Activated naive CD4-positive, alpha-beta T cell treated with anti-CD3 and anti-CD28 coated beads for 36 hours (primary cell): ENCODE measurements at regions not wholly inside any gene's neighbourhood (a gene's known extent, or its start where the extent isn't known, plus 50 kb on each side); places are given as distances from the start of the nearest gene placed in this dataset.

Experiments
- CTCF ChIA-PET: fragments of 350-600 bp; sonication (Branson Sonifier 250); formaldehyde crosslinking; loops from one replicate; lab custom pipeline; 2021; ENCODE audit warnings: antibody characterized with exemption; lab: Charles Lee
- DNase-seq: peaks from one replicate; pipeline ENCODE4 v3.0.0-alpha.2; 2020
- H3K27ac Mint-ChIP-seq: one replicate; pipeline ENCODE4 v1.8.0; 2021; ENCODE audit warnings: mild to moderate bottlenecking, mixed read lengths
- H3K27me3 Mint-ChIP-seq: one replicate; pipeline ENCODE4 v1.8.0; 2021; ENCODE audit warnings: low read depth, mixed read lengths
- H3K36me3 Mint-ChIP-seq: one replicate; pipeline ENCODE4 v1.8.0; 2021; ENCODE audit warnings: low read depth, mixed read lengths
- H3K4me1 Mint-ChIP-seq: one replicate; pipeline ENCODE4 v1.8.0; 2021; ENCODE audit warnings: low read depth, mixed read lengths
- H3K4me3 Mint-ChIP-seq: one replicate; pipeline ENCODE4 v1.8.0; 2021; ENCODE audit warnings: mild to moderate bottlenecking, moderate library complexity, mixed read lengths
- H3K9me3 Mint-ChIP-seq: one replicate; pipeline ENCODE4 v1.8.0; 2021; ENCODE audit warnings: mixed read lengths
- intact Hi-C: fragments of 100-400 bp; cut with micrococcal nuclease; formaldehyde crosslinking; loops from one replicate; pipeline ENCODE4 v1.15.1; 2023

DNA sequence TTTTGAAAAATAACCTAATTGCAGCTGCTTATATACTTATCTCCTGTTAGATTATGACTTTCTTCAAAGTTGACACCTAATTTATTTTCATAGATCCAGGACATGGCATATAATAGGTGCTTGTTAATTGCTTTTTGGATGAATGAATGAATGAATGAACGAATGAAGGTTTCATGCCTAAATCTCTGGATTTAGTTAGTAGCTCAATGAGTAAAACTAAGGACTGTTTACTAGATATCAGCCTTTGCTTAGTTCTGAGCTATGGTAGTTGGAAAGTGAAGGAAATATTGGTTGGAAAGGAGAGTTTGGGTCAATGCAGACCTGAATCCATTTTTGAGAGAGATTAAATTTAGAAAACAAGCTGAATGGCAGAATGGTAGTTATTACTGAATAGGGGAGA, 160.4 kb upstream of the SGO1 start:
- Mint-ChIP-seq H3K9me3 (no peaks in the 10 kb centered on the region), H3K4me1 (peaks cover 6% of the 10 kb centered on the region), H3K4me3 (no peak overlapping the region), H3K27me3 (peaks cover 2% of the 10 kb centered on the region), H3K36me3 (no peaks in the 10 kb centered on the region), H3K27ac (no peak overlapping the region)
- no peak for DNase-seq
- intact Hi-C loops: loop anchor here (10.0 kb wide), 1 partner anchor 588 kb away; no protein-coding TSS in a partner anchor
- CTCF ChIA-PET: no interaction called here

DNA sequence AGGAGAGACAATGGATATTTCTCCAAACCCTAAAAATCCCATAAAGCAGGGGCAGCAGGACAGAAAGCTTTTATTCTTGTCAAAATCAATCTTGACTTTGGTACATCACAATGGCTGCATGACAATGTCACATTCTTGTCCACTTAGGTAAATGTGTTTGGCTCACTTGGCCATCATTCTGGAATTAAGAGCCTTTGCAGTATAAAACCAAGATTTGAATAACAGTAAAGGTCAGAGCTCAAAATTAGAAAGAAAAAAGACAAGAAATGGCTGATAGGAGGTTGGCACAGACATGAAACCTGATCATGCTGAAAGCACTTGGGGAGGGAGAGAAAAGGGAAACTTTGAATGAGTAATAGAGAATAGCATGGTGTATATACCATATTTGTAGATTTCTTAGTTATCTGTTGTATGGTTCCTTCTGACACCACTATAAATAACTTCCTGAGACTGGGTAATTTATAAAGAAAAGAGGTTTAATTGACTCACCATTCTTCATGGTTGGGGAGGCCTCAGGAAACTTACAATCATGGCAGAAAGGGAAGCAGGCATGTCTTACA, 158.5 kb upstream of the SGO1 start:
- no peak overlapping the region for H3K4me3 Mint-ChIP-seq
- H3K9me3 Mint-ChIP-seq: no peaks in the 10 kb centered on the region
- H3K27ac Mint-ChIP-seq: no peak overlapping the region
- CTCF ChIA-PET: no interaction called here
- H3K27me3 Mint-ChIP-seq: peaks cover 2% of the 10 kb centered on the region
- peaks cover 6% of the 10 kb centered on the region for H3K4me1 Mint-ChIP-seq
- H3K36me3 Mint-ChIP-seq: no peaks in the 10 kb centered on the region
- no peak for DNase-seq
- intact Hi-C loops: loop anchor here (5.0 to 10.0 kb wide), 2 partner anchors 590 to 1138 kb away; no protein-coding TSS in a partner anchor

DNA sequence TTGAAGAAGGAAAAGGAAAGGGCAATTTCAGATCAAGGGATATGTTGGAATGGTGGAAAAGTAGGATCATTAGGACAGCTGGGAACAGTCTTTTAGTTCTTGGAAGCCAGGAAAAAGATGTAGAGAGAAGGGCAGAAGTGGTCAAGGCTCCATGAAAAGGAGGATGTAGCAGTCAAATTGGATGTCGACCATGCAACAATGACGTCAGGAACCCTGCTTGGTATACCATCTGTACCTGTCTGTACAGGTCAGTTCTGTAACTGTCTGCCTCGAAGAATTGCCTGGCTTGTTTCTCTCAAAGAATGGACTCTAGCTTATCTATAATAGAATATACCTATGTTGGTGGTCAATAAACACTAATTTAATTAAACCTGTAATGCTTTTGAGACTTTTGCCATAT, 157.8 kb upstream of the SGO1 start:
- intact Hi-C loops: loop anchor here (5.0 to 10.0 kb wide), 2 partner anchors 591 to 1139 kb away; no protein-coding TSS in a partner anchor
- Mint-ChIP-seq H3K27ac (no peak overlapping the region), H3K4me1 (peaks cover 6% of the 10 kb centered on the region), H3K27me3 (peaks cover 2% of the 10 kb centered on the region), H3K36me3 (no peaks in the 10 kb centered on the region), H3K9me3 (no peaks in the 10 kb centered on the region), H3K4me3 (no peak overlapping the region)
- no peak for DNase-seq
- CTCF ChIA-PET: no interaction called here

DNA sequence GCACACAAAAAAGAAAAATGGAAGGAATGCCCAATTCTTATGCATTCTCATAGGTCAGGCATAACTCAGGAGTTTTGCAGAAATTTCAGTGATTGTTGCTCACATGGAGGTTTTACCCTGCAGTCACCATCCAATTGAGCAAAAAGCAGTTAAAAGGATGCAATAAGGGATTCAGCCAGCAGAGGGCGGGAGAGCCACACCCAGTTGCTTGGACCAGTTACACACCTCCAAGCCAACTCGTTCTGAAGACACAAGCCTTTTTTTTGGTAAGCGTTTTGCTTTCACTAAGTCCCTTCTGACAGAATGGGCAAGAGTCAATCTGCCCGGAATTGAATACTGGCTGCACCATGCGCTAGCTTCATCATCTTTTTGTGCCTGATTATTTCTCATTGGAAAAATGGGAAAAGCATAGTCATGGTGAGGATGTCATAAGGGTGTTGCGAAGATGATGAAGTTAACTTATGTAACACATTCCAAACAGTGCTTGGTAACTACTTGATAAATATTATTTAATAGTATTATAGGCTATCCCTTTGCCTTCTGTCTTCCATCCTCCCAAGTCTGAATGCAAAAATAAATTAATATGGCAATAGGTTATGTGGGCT, 154.4 kb upstream of the SGO1 start:
- CTCF ChIA-PET: interaction anchor here (0.7 to 1.6 kb wide), 2 partner anchors 13 to 576 kb away, joined by 3 read pairs; no protein-coding TSS in a partner anchor
- no peaks in the 10 kb centered on the region for H3K9me3 Mint-ChIP-seq
- H3K27me3 Mint-ChIP-seq: peaks cover 2% of the 10 kb centered on the region
- H3K4me3 Mint-ChIP-seq: no peak overlapping the region
- intact Hi-C loops: loop anchor here (1.0 to 10.0 kb wide), 3 partner anchors 594 to 1554 kb away; no protein-coding TSS in a partner anchor
- peaks cover 6% of the 10 kb centered on the region for H3K4me1 Mint-ChIP-seq
- peak; percentile 83 for DNase-seq
- no peak overlapping the region for H3K27ac Mint-ChIP-seq
- no peaks in the 10 kb centered on the region for H3K36me3 Mint-ChIP-seq

DNA sequence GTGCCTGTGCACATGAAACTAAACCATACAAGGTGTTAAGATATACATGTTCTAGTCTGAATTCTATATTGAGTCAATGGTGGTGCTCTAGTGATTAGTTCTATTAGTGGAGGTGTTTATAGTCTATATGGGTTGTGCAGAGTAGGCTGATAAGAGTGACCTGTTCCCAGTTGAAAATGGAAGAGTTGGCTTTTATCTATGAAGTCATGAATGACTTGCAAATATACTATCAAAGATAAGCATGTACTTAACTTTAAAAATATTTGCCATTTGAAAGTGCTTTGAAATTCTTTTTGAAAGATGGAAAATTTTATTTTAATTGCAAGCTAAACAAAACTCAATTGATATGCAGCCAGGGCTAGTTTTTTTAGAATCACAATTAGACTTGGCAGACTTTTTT, 150.6 kb upstream of the SGO1 start:
- Mint-ChIP-seq H3K27ac (no peak overlapping the region), H3K4me3 (no peak overlapping the region), H3K27me3 (no peaks in the 10 kb centered on the region), H3K9me3 (no peaks in the 10 kb centered on the region), H3K36me3 (no peaks in the 10 kb centered on the region), H3K4me1 (no peaks in the 10 kb centered on the region)
- CTCF ChIA-PET: no interaction called here
- no peak for DNase-seq
- intact Hi-C loops: no loop called here

DNA sequence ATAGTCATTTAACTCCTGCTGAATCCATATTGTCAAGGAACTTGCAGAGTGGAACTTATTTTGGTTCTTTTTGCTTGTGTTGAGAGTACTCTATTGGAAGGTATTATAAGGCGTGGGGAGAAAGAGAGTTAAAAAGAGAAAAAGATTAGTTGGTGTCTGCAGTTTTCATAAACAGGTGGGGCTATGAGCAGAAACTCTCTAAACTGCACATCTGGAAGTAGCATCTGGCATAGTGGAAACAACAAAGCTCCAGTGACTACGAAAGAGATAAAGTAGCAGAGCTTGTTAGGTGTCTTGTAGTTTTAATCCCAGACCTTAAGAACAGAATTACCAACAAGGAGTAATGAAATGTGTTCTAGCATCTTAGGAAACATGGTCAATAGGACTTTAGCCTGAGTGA, 148.8 kb upstream of the SGO1 start:
- Mint-ChIP-seq H3K27ac (no peak overlapping the region), H3K4me1 (no peaks in the 10 kb centered on the region), H3K4me3 (no peak overlapping the region), H3K36me3 (no peaks in the 10 kb centered on the region), H3K27me3 (no peaks in the 10 kb centered on the region), H3K9me3 (no peaks in the 10 kb centered on the region)
- CTCF ChIA-PET: interaction anchor here (0.6 kb wide), 1 partner anchor 341 kb away, joined by 3 read pairs; no protein-coding TSS in a partner anchor
- DNase-seq: no peak
- intact Hi-C loops: no loop called here

DNA sequence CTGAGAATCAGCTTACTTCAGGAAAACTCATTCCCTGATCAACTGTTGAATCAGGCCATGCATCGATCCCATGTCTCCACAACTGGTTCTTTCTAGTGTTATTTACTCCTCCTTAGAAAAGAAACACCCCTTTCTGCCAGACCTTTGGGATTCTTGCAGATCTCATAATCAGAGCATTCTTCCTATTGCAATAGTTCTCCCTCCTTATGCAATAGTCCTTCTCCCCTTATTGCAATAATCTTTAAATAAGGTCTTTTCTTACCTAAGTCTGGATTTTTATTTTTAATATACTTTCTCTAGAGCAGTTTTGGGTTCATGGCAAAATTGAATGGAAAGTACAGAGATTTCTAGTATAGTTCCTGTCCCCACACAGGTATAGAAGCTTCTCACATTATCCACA, 141.9 kb upstream of the SGO1 start:
- H3K4me1 Mint-ChIP-seq: no peaks in the 10 kb centered on the region
- H3K36me3 Mint-ChIP-seq: no peaks in the 10 kb centered on the region
- H3K4me3 Mint-ChIP-seq: no peak overlapping the region
- no peaks in the 10 kb centered on the region for H3K9me3 Mint-ChIP-seq
- H3K27ac Mint-ChIP-seq: no peak overlapping the region
- CTCF ChIA-PET: no interaction called here
- DNase-seq: no peak
- no peaks in the 10 kb centered on the region for H3K27me3 Mint-ChIP-seq
- intact Hi-C loops: loop anchor here (10.0 kb wide), 1 partner anchor 443 kb away; no protein-coding TSS in a partner anchor

DNA sequence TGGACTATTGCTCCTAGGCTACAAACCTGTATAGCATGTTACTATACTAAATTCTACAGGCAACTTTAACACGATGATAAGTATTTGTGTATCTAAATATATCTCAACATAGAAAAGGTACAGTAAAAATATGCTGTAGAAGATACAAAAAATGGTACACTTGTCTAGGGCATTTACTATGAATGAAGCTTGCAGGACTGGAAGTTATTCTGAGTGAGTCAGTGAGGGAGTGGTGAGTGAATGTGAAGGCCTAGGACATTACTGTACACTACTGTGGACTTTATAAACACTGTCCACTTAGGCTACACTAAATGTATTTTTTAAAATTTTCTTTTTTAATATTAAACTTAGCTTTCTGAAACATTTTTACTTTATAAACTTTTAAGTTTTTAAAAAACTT, 140.5 kb upstream of the SGO1 start:
- no peaks in the 10 kb centered on the region for H3K27me3 Mint-ChIP-seq
- intact Hi-C loops: loop anchor here (10.0 kb wide), 1 partner anchor 442 kb away; no protein-coding TSS in a partner anchor
- no peaks in the 10 kb centered on the region for H3K36me3 Mint-ChIP-seq
- no peak overlapping the region for H3K27ac Mint-ChIP-seq
- H3K9me3 Mint-ChIP-seq: no peaks in the 10 kb centered on the region
- no peak for DNase-seq
- CTCF ChIA-PET: interaction anchor here (0.9 kb wide), 1 partner anchor 14 kb away, joined by 3 read pairs; no protein-coding TSS in a partner anchor
- no peaks in the 10 kb centered on the region for H3K4me1 Mint-ChIP-seq
- H3K4me3 Mint-ChIP-seq: no peak overlapping the region

DNA sequence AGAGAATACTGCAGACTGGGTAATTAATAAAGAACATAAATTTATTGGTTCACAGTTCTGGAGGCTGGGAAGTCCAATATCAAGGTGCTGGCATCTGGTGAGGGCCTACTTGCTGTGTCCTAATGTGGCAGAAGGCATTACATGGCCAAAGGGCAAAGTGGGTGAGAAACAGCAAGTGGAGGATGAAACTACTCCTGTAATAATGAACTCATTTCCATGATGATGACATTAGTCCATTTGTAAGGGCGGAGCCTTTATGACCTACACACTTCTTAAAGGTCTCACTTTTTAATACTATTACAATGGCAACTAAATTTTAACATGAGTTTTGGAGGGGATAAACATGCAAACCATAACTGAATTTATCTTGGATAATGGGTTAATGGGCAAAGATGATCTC, 139.6 kb upstream of the SGO1 start:
- H3K27ac Mint-ChIP-seq: no peak overlapping the region

DNA sequence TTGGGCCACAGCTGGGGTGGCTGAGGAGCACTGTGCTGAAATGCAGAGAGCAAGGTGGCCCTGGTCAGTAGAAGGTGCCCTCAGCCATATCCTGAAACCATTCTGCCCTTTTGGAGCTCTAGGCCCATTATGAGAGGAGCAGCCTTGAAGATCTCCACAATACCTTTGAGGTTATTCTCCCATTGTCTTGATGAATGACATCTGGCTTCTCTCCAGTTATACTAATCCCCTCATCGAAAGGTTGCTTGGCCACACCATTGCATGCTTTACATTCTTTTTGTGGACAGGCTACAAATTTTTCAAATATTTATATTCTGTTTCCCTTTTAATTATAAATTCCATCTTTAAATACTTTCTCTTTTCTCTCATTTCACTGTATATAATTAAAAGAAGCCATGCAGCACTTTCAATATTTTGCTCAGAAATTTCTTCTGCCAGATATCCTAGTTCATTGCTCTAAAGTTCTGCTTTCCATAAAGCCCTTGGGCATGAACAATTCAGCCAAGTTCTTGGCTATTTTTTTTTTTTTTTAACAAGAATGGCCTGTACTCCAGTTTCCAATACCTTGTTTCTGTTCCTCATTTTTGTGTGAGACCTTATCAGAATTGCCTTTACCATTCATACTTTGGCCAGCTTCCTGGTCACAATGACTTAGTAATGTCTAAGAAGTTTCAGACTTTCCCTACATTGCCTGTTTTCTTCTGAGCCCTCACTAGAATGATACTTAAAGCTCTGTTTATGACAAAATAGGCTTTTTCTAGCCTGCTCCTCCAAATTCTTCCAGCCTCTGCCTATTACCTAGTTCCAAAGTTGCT, 138.9 kb upstream of the SGO1 start:
- Mint-ChIP-seq H3K4me1 (no peaks in the 10 kb centered on the region), H3K4me3 (no peak overlapping the region), H3K9me3 (no peaks in the 10 kb centered on the region), H3K27ac (no peak overlapping the region), H3K36me3 (no peaks in the 10 kb centered on the region), H3K27me3 (no peaks in the 10 kb centered on the region)
- CTCF ChIA-PET: no interaction called here
- DNase-seq: no peak
- intact Hi-C loops: loop anchor here (10.0 kb wide), 1 partner anchor 440 kb away; no protein-coding TSS in a partner anchor

More for the DNA sequence above, 139.6 kb upstream of the SGO1 start:
- Mint-ChIP-seq H3K27me3 (no peaks in the 10 kb centered on the region), H3K9me3 (no peaks in the 10 kb centered on the region), H3K4me3 (no peak overlapping the region), H3K4me1 (no peaks in the 10 kb centered on the region), H3K36me3 (no peaks in the 10 kb centered on the region)
- CTCF ChIA-PET: no interaction called here
- intact Hi-C loops: loop anchor here (10.0 kb wide), 1 partner anchor 441 kb away; no protein-coding TSS in a partner anchor
- no peak for DNase-seq

DNA sequence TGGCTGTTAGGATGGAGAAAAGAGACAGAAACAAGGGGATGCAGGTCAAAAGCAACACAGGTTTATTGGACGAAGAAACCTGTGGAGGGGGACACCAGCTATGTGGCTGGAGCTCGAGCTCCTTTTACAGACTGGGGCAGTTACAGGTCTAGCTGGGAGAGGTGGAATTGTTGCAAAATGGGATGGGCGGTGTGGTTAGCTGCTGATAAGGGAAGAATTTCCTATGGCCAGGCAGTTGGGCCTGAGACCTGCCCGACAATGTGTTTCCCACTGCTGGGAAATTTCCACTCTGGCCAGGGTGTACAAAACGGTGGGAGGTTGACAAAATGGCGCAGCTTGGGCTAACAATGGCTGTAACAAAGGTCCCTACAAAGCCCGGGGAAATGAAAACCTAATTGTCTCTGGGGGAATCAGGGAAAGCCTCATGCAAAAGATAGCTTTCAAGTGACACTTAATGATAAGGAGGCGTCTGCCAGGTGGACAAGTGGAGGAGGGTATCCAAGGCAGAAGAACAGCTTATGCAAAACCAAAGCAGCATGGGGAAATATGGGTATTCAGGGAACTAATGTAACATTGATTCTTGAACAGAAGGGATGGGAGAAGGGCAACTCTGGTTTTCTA, 137.4 kb upstream of the SGO1 start:
- CTCF ChIA-PET: no interaction called here
- intact Hi-C loops: loop anchor here (10.0 kb wide), 1 partner anchor 439 kb away; no protein-coding TSS in a partner anchor

DNA sequence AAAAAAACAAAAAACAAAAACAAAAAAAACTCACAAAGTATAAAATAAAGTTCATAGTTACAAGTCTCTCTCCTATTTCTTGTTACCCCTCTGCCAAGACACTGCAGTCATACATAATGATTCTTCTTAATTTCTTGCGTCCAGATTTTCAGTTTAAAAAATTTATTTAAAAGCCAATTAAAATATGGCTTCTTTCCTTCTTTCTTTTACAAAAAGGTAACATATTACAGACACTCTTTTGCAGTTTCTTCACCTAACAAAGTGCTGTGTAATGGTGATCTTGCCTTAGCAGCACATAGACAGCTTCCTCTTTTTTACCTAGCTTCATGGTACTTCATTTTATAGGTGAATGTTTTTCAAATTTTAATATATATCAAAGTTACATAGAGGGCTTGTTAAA, 136.1 kb upstream of the SGO1 start:
- DNase-seq: no peak
- CTCF ChIA-PET: no interaction called here
- Mint-ChIP-seq H3K27ac (no peak overlapping the region), H3K4me1 (no peaks in the 10 kb centered on the region), H3K9me3 (no peaks in the 10 kb centered on the region), H3K4me3 (no peak overlapping the region), H3K27me3 (no peaks in the 10 kb centered on the region), H3K36me3 (no peaks in the 10 kb centered on the region)
- intact Hi-C loops: loop anchor here (10.0 kb wide), 1 partner anchor 437 kb away; no protein-coding TSS in a partner anchor

More for the DNA sequence above, 137.4 kb upstream of the SGO1 start:
- no peaks in the 10 kb centered on the region for H3K36me3 Mint-ChIP-seq
- DNase-seq: no peak
- no peaks in the 10 kb centered on the region for H3K4me1 Mint-ChIP-seq
- H3K4me3 Mint-ChIP-seq: no peak overlapping the region
- no peak overlapping the region for H3K27ac Mint-ChIP-seq
- H3K27me3 Mint-ChIP-seq: no peaks in the 10 kb centered on the region
- no peaks in the 10 kb centered on the region for H3K9me3 Mint-ChIP-seq
